ENCODE measurements at regions not wholly inside any gene's neighbourhood (a gene's known extent, or its start where the extent isn't known, plus 50 kb on each side); places are given as distances from the start of the nearest gene placed in this dataset.
"Not testable (repeated sequence)": the region's sequence is repeated elsewhere in the genome, so short reads cannot be mapped to it uniquely, and the experiment has no call there.

- no peak for DNase-seq
Measured at GRCh38 chr7:68892236-68892635, 706.0 kb upstream of the AUTS2 start.

DNA sequence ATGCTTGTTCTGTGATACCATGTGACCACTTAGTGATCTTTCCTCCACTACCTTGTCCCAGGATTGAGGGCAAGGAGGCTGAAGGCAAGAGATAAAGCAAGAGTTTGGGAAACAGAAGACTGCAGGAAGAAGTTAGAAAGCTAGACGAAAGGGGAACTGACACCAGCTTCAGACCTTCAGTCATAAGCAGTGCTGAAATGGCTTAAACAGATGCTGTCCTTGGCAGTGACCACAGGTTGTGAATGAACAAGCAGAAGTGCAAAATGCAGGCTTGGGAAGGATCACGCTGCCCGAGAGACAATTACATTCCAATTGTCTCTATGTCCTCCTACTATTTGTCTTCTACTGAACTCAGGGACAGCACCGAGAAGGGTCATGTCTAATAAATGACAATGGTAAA is 704.9 kb upstream of the AUTS2 start:
- DNase-seq = no peak

- not testable (repeated sequence) for DNase-seq
Measured at GRCh38 chr7:68899156-68899555, 699.1 kb upstream of the AUTS2 start.

DNA sequence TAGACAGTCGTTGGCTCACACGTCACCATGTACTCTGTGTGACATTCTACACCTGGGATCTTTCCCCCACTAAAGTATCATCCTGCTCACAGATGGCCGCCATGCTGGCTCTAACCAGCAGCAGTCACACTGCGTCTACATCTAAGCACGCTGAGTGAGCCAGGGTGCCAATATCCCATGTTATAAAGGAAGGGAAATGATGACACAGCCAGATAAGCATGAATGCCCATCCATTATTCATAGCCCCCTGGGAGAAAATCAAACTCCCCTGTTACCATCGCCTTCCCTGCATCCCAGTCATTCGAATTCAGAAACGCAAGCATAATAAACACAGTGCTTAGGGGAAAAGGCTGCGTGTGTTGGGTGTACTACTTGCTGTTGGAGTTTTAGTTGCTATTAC is 698.2 kb upstream of the AUTS2 start:
- DNase-seq = no peak

DNA sequence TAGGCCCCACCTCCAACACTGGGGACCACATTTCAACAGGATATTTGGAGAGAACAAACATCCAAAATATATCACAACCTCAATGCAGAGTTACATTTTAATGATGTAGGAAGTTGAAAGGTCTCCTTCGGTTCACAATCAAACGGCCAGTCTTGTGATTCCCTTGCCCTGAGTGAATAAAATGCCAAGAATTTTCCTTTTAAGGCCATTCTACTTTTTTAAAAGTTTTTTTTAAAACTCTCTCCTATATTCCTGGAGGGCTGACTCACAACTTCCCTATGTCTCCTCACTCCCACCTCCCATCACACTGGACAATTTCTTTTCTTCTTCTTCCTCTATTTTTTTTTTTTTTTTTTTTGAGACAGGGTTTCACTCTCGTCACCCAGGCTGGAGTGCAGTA is 693.6 kb upstream of the AUTS2 start:
- DNase-seq = no peak

DNA sequence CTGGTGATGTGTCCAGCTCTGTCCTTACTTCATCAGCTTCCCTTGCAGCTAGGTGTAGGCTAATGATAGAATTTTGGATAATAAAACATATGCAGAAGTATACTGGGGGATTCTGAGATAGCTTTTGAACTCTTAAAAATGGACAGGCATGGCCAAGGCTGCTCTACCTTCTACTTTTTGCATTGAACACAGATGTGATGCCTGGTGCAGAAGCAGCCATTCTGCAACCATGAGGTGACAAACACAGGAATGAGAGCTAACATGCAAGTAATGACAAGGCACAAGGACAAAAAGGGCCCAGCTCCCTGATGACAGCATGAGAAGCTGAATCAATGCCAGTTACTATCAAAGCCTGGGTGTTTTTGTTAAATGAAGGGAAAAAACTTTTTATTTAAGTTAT is 686.5 kb upstream of the AUTS2 start:
- DNase-seq = no peak

- no peak for DNase-seq
Measured at GRCh38 chr7:68914006-68914405, 684.3 kb upstream of the AUTS2 start.

DNA sequence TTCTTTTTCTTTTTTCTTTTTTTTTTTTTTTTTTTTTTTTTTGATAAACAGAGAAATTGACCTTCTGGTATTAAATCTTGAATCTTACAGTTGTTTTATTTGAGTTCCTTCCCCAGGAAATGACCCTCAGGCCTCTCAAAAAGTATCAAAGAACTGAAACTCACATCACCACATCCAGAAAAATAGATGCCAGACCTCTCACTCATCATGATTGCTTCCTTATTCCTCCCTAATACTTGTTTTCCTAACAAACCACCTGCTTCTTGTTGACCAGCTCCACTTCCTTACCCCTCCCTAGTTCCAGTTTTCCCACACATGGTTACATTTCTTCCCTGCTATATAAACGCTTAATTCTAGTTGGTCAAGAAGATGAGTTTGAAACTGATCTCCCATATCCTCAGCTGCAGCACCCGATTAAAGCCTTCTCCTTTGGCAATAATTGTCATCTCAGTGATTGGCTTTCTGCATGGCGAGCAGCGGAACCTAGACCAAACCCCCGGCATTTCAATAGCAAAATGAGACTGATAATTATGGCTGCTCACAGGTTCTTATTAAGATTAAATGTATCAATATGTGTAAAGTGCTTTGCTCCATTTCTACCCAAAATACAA is 681.1 kb upstream of the AUTS2 start:
- no peak for DNase-seq

- no peak for DNase-seq
Measured at GRCh38 chr7:68918621-68919020, 679.7 kb upstream of the AUTS2 start.

DNA sequence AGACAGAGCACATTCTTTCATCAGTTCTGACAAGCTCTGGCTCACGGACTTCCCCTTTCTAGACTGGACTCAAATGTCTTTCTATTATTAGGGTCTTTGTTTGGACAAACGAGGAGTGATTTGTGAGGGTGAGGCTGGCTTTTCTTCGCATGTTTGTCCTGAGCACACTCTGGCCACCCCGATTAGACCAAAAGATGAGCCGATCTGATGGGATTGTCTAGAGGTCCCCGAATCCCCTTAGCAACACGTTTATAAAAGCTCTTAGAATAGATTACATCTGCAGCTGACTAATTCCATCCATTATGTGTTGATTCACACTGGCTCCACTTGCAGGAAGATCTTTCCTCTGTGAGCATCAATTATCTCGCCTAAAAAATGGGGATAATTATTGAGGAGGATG is 675.4 kb upstream of the AUTS2 start:
- DNase-seq = no peak

- DNase-seq = no peak
Measured at GRCh38 chr7:68925241-68925640, 673.0 kb upstream of the AUTS2 start.

GRCh38 chr7:68929781-68930261 is 668.5 kb upstream of the AUTS2 start:
- no peak for DNase-seq

- no peak for DNase-seq
Measured at GRCh38 chr7:68936471-68937035, 661.7 kb upstream of the AUTS2 start.

DNA sequence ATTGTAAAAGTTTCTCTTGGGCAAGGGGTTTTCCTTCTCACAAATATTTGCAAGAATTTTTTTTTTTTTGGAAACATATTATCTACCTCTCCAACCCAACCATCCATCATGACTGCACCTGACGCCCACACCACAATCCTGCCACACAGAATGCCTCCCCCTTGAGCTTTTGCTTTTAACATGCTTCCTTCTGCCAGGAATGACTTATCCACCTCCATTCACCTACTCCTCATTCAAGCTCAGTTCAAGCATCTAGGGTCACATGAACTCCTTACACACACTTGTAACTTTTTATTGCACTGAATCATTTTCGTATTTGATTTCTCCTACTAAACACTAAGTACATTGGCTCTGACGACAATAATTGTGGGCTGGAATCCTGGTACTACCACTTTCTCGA is 660.1 kb upstream of the AUTS2 start:
- DNase-seq = no peak

DNA sequence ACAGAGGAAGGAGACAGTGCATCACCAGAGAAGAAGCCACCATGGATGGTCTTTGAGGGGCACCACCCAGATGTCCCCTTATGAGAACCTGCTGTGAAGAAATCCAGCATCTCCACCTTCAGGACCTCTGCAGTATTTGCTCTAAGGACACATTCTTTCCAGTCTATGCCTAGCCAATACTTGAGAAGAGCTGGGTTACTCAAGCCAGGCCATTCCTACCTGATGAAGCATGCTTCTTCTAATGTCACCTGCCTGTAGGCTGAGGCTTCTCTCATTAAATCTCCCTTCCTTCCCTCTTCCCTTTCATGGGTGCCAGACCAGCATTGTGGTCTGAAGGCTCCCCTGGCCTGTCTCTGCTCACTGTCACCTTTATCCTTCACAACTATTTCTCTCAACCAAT is 654.5 kb upstream of the AUTS2 start:
- DNase-seq = no peak

- DNase-seq = no peak
Measured at GRCh38 chr7:68955656-68956055, 642.6 kb upstream of the AUTS2 start.

- no peak for DNase-seq
Measured at GRCh38 chr7:68958571-68958970, 639.7 kb upstream of the AUTS2 start.

DNA sequence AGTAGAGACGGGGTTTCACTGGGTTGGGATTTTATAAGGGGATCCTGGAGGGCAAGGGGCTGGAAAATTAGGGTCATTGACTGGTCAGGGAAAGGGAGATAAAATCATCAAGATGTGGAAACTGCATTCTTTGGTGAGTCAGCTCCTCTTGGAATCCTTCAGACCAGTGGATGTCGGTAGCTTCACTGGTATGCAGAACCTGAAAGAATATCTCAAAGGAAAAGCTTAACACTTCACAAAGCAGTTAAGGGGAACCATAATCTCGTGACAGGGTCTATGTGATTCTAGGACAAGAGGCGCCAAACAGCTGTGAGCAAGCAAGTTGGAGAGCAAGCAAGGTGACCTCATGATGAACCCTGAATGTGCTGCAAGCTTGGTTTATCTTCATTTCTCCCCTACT is 634.7 kb upstream of the AUTS2 start:
- no peak for DNase-seq

DNA sequence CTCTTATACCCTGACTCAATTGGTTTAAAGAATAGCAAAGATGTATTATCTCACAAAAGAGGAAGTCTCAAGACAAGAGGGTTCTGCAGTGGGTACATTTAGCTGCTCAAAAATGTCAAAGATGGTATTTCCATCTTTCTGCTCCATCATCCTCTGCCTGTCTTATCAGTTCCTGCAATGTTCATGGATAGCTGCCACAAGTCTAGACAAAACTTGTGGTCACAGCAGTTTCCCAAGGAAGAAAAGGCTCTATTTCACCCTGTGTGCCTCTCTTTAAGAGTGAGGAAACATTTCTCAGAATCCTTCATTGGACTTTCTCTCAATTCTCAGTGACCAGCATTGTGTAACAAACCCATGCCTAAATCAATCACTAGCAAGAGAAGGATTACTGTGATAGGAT is 634.2 kb upstream of the AUTS2 start:
- peak; percentile 41 for DNase-seq

DNA sequence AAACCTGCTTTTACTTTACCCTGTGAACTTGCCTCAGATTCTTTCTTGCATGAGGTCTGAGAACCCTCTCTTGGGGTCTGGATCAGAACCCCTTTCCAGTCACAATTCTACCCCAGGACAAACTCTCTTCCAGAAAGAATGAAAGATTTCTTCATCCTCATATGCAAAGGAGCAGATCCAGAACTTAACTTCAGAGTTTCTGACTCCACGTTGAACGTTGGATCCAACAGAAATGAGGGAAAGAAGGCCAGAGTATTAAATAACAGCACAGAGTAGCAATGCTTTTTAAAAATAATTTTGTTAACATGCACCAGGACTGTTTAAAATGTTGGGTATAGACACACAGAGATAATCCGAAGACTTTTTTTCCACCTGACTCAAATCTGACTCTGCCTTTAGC is 632.9 kb upstream of the AUTS2 start:
- no peak for DNase-seq

GRCh38 chr7:68967598-68967997 is 630.7 kb upstream of the AUTS2 start:
- no peak for DNase-seq

- peak; percentile 61 for DNase-seq
Measured at GRCh38 chr7:68969571-68969970, 628.7 kb upstream of the AUTS2 start.

DNA sequence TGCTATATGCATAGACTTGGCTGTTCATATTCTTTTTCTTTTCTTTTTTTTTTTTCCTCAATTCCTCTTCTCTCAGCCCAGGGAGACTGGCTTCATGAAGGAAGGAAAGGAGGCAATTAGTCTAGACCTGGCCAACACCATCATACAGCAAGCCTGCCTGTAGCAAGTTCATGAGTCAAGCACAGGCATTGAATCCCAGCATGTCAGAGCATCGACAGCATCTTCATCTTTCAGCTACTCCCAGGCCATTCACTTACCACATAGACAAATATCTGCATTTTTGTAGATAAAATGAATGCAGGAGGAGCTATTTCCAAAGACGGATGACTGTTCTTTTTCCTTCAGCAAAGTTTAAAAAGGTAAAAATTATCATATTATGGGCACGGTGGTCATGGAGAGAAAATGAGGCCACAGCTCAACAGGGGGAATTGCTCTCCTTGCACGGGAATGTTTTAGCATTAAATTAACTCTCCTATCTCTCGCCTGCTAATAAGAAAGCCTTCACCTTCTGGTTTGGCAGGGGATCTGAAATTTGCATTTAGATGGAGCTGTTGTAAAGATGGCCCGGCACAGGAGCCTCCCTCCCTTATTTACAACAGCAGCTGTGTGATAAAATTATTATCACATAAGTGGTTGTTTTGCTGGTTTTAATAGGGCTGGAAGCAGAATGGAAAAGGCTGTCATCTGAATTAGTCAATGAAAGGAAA is 626.5 kb upstream of the AUTS2 start:
- no peak for DNase-seq

DNA sequence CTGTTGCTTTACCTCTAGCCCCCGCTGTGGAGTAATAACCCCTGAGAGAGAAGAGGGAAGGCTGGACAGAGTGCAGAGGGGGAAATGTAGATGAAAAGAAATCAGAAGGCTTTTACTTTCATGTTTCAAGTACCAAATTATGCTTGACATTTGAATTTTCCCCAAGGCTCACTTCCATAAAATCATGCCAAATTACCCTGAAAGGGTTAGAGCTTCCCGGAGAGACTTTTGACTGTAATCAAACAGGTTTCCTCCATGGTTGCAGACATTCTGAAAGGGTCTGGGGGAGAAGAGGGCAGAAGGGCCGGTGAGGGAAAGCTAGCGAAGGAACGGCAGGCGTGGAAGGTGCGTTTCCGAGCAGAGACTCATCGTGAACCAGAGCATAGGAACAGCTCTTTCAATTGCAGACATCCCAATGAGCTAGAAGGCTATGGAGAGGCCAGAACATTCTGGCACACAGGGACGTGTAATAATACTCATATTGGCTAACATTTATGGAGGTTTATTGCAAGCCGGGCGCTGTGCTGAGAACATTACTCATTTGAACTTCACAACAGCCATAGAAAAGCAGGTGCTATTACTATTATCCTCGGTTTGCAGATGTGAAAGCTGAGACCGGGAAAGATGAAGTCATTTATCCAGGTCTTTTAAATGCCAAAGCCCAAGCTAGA is 620.8 kb upstream of the AUTS2 start:
- DNase-seq = no peak

Measured in GF-D8 (cell line).